ENCODE measurements at regions not wholly inside any gene's neighbourhood (a gene's known extent, or its start where the extent isn't known, plus 50 kb on each side); places are given as distances from the start of the nearest gene placed in this dataset.
"Not testable (repeated sequence)": the region's sequence is repeated elsewhere in the genome, so short reads cannot be mapped to it uniquely, and the experiment has no call there.

GRCh38 chr15:45873781-45874180, 239.0 kb downstream of the SQOR start:
- TF ChIP-seq CTCF (IDR thresholded peaks at IDR 0.05; ENCODE audit: low read depth, low read length): no peak
- no peaks in the 10 kb centered on the region for H3K27me3 ChIP-seq
- H3K36me3 ChIP-seq: no peaks in the 10 kb centered on the region
- H3K4me3 ChIP-seq: no peak overlapping the region
- DNase-seq (ENCODE audit: low read depth in 1 of 2, low spot score in 1 of 2): no peak
- H3K4me1 ChIP-seq (ENCODE audit: low read depth): no peaks in the 10 kb centered on the region
- H3K9me3 ChIP-seq (ENCODE audit: low read depth): no peaks in the 10 kb centered on the region
- no peak overlapping the region for H3K27ac ChIP-seq

- not testable (repeated sequence) for H3K36me3 ChIP-seq; H3K4me3 ChIP-seq; H3K27ac ChIP-seq; H3K9me3 ChIP-seq (ENCODE audit: low read depth); DNase-seq (ENCODE audit: low read depth in 1 of 2, low spot score in 1 of 2); H3K27me3 ChIP-seq; H3K4me1 ChIP-seq (ENCODE audit: low read depth)
Measured at GRCh38 chr15:45874566-45874965, 239.7 kb downstream of the SQOR start.

GRCh38 chr15:45884289-45884688, 249.5 kb downstream of the SQOR start:
- DNase-seq (ENCODE audit: low read depth in 1 of 2, low spot score in 1 of 2): no peak
- Histone ChIP-seq H3K36me3 (no peaks in the 10 kb centered on the region), H3K4me3 (no peak overlapping the region), H3K9me3 (ENCODE audit: low read depth) (no peaks in the 10 kb centered on the region), H3K4me1 (ENCODE audit: low read depth) (no peaks in the 10 kb centered on the region), H3K27me3 (no peaks in the 10 kb centered on the region), H3K27ac (no peak overlapping the region)
- TF ChIP-seq CTCF (IDR thresholded peaks at IDR 0.05; ENCODE audit: low read depth, low read length): no peak

- Histone ChIP-seq H3K9me3 (ENCODE audit: low read depth) (no peaks in the 10 kb centered on the region), H3K4me1 (ENCODE audit: low read depth) (no peaks in the 10 kb centered on the region), H3K27me3 (no peaks in the 10 kb centered on the region), H3K4me3 (no peak overlapping the region), H3K36me3 (no peaks in the 10 kb centered on the region), H3K27ac (no peak overlapping the region)
- TF ChIP-seq CTCF (IDR thresholded peaks at IDR 0.05; ENCODE audit: low read depth, low read length): no peak
- no peak for DNase-seq (ENCODE audit: low read depth in 1 of 2, low spot score in 1 of 2)
Measured at GRCh38 chr15:45884755-45885445, 250.1 kb downstream of the SQOR start.

GRCh38 chr15:45885801-45886200, 251.0 kb downstream of the SQOR start:
- Histone ChIP-seq H3K4me1 (ENCODE audit: low read depth) (no peaks in the 10 kb centered on the region), H3K9me3 (ENCODE audit: low read depth) (no peaks in the 10 kb centered on the region), H3K36me3 (no peaks in the 10 kb centered on the region), H3K4me3 (no peak overlapping the region), H3K27me3 (no peaks in the 10 kb centered on the region), H3K27ac (no peak overlapping the region)
- DNase-seq (ENCODE audit: low read depth in 1 of 2, low spot score in 1 of 2): no peak
- no peak for TF ChIP-seq CTCF (IDR thresholded peaks at IDR 0.05; ENCODE audit: low read depth, low read length)

GRCh38 chr15:45891766-45892165, 256.9 kb downstream of the SQOR start:
- Histone ChIP-seq H3K9me3 (ENCODE audit: low read depth) (no peaks in the 10 kb centered on the region), H3K4me3 (no peak overlapping the region), H3K27ac (no peak overlapping the region), H3K4me1 (ENCODE audit: low read depth) (no peaks in the 10 kb centered on the region), H3K27me3 (no peaks in the 10 kb centered on the region), H3K36me3 (no peaks in the 10 kb centered on the region)
- DNase-seq (ENCODE audit: low read depth in 1 of 2, low spot score in 1 of 2): no peak
- TF ChIP-seq CTCF (IDR thresholded peaks at IDR 0.05; ENCODE audit: low read depth, low read length): no peak
